ENCODE measurements at regions not wholly inside any gene's neighbourhood (a gene's known extent, or its start where the extent isn't known, plus 50 kb on each side); places are given as distances from the start of the nearest gene placed in this dataset.

DNA sequence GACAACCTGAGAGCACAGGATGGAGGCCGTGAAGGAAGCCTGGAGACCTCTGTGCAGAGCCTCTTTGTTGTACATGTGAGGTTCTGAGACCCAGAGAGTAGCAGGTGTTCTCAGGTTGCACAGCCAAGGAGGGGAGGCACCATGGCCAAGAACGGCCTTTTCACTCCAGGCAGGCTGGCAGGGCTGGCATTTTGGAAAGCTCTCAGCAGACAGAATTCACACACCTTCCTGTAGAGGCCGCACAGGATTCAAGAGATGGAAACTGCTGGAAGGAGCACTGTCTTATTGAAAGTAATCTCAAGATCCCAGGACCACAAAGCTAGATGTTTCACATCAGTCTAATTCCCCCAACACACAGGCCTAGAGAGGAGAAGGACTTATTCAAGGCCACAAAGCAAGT, 52.8 kb upstream of the XPA start:
- H3K9ac ChIP-seq (ENCODE audit: low read depth in 1 of 2, low read length in 2 of 2) = no peak overlapping the region
- DNase-seq (ENCODE audit: low spot score) = peak; percentile 10
- H3K4me1 ChIP-seq (ENCODE audit: control insufficient read depth in 4 of 4, insufficient read depth in 4 of 4, low read length in 3 of 4) = no peaks in the 10 kb centered on the region
- H3K36me3 ChIP-seq (ENCODE audit: control insufficient read depth in 4 of 4, insufficient read depth in 3 of 4, low read depth in 1 of 4, low read length in 3 of 4) = no peaks in the 10 kb centered on the region
- H3K4me3 ChIP-seq (ENCODE audit: low read depth in 1 of 3, low read length in 3 of 3) = no peak overlapping the region
- no peaks in the 10 kb centered on the region for H3K9me3 ChIP-seq (ENCODE audit: control insufficient read depth in 4 of 4, low read length in 3 of 4)
- WGBS = 93% methylated on average over 3 of the region's 3 CpGs
- TF ChIP-seq GABPA (IDR thresholded peaks at IDR 0.05 in 1 of 2, conservative IDR thresholded peaks at IDR 0.05 in 1 of 2) = no peak
- no peak for TF ChIP-seq SP1 (IDR thresholded peaks at IDR 0.05)
- TF ChIP-seq YY1 (IDR thresholded peaks at IDR 0.05) = no peak
- no peak for TF ChIP-seq RAD21 (IDR thresholded peaks at IDR 0.05)
- TF ChIP-seq JUND (IDR thresholded peaks at IDR 0.05) = no peak
- no peak for TF ChIP-seq RXRA (IDR thresholded peaks at IDR 0.05)
- no peak for TF ChIP-seq HNF4A (conservative IDR thresholded peaks at IDR 0.05)
- no peak for TF ChIP-seq TAF1 (conservative IDR thresholded peaks at IDR 0.05)
- TF ChIP-seq, protein P1, sequence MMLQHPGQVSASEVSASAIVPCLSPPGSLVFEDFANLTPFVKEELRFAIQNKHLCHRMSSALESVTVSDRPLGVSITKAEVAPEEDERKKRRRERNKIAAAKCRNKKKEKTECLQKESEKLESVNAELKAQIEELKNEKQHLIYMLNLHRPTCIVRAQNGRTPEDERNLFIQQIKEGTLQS (IDR thresholded peaks at IDR 0.05) = no peak
- TF ChIP-seq, protein P2, sequence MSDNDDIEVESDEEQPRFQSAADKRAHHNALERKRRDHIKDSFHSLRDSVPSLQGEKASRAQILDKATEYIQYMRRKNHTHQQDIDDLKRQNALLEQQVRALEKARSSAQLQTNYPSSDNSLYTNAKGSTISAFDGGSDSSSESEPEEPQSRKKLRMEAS (IDR thresholded peaks at IDR 0.05) = no peak
- TF ChIP-seq, protein P3, sequence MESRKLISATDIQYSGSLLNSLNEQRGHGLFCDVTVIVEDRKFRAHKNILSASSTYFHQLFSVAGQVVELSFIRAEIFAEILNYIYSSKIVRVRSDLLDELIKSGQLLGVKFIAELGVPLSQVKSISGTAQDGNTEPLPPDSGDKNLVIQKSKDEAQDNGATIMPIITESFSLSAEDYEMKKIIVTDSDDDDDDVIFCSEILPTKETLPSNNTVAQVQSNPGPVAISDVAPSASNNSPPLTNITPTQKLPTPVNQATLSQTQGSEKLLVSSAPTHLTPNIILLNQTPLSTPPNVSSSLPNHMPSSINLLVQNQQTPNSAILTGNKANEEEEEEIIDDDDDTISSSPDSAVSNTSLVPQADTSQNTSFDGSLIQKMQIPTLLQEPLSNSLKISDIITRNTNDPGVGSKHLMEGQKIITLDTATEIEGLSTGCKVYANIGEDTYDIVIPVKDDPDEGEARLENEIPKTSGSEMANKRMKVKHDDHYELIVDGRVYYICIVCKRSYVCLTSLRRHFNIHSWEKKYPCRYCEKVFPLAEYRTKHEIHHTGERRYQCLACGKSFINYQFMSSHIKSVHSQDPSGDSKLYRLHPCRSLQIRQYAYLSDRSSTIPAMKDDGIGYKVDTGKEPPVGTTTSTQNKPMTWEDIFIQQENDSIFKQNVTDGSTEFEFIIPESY (IDR thresholded peaks at IDR 0.05) = no peak
- TF ChIP-seq FOXA1 (IDR thresholded peaks at IDR 0.05) = no peak
- TF ChIP-seq HNF4G (IDR thresholded peaks at IDR 0.05) = no peak
- TF ChIP-seq, protein P4, sequence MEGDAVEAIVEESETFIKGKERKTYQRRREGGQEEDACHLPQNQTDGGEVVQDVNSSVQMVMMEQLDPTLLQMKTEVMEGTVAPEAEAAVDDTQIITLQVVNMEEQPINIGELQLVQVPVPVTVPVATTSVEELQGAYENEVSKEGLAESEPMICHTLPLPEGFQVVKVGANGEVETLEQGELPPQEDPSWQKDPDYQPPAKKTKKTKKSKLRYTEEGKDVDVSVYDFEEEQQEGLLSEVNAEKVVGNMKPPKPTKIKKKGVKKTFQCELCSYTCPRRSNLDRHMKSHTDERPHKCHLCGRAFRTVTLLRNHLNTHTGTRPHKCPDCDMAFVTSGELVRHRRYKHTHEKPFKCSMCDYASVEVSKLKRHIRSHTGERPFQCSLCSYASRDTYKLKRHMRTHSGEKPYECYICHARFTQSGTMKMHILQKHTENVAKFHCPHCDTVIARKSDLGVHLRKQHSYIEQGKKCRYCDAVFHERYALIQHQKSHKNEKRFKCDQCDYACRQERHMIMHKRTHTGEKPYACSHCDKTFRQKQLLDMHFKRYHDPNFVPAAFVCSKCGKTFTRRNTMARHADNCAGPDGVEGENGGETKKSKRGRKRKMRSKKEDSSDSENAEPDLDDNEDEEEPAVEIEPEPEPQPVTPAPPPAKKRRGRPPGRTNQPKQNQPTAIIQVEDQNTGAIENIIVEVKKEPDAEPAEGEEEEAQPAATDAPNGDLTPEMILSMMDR (IDR thresholded peaks at IDR 0.05; ENCODE audit: low read depth, low read length, missing input control) = no peak
- TF ChIP-seq EGR1 (IDR thresholded peaks at IDR 0.05; ENCODE audit: low read depth in 2 of 2) = no peak
- no peaks in the 10 kb centered on the region for H3K27me3 ChIP-seq (ENCODE audit: control insufficient read depth in 4 of 4, insufficient read depth in 4 of 4, low read length in 3 of 4)
- no peak overlapping the region for H3K27ac ChIP-seq (ENCODE audit: low read depth in 1 of 2, low read length in 2 of 2)

DNA sequence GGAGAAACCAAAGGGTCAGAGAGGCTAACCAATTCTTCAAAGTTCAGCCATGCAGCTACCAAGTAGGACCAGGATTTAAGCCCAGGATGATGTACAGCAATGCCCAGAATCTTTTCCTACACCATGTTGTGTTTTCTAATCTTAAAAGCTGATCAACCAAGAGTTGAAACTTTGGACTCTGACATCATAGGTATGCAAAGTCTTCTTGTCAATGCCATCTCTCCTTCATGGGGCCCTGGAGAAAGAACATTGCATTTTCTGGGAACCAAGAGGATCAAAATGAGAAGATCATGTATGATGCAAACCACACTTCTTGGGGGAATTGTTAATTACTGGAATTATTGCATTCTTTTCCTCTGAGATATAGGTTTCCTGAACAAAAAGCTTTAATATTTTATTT, 54.4 kb upstream of the XPA start:
- H3K9me3 ChIP-seq (ENCODE audit: control insufficient read depth in 4 of 4, low read length in 3 of 4) = no peaks in the 10 kb centered on the region
- H3K27me3 ChIP-seq (ENCODE audit: control insufficient read depth in 4 of 4, insufficient read depth in 4 of 4, low read length in 3 of 4) = no peaks in the 10 kb centered on the region
- no peak overlapping the region for H3K9ac ChIP-seq (ENCODE audit: low read depth in 1 of 2, low read length in 2 of 2)
- DNase-seq (ENCODE audit: low spot score) = no peak
- no peaks in the 10 kb centered on the region for H3K4me1 ChIP-seq (ENCODE audit: control insufficient read depth in 4 of 4, insufficient read depth in 4 of 4, low read length in 3 of 4)
- H3K4me3 ChIP-seq (ENCODE audit: low read depth in 1 of 3, low read length in 3 of 3) = no peak overlapping the region
- no peak overlapping the region for H3K27ac ChIP-seq (ENCODE audit: low read depth in 1 of 2, low read length in 2 of 2)
- TF ChIP-seq GABPA (IDR thresholded peaks at IDR 0.05 in 1 of 2, conservative IDR thresholded peaks at IDR 0.05 in 1 of 2) (no peak), EGR1 (IDR thresholded peaks at IDR 0.05; ENCODE audit: low read depth in 2 of 2) (no peak), NR2F2 (IDR thresholded peaks at IDR 0.05) (no peak), YY1 (IDR thresholded peaks at IDR 0.05) (no peak), JUND (IDR thresholded peaks at IDR 0.05) (peak in 1 of 2 donors; percentile 39), HNF4G (IDR thresholded peaks at IDR 0.05) (no peak), FOXA2 (IDR thresholded peaks at IDR 0.05) (no peak), HNF4A (conservative IDR thresholded peaks at IDR 0.05) (peak; percentile 24 to 41)
- TF ChIP-seq, protein P2 (IDR thresholded peaks at IDR 0.05) = no peak
- TF ChIP-seq, protein P4 (IDR thresholded peaks at IDR 0.05; ENCODE audit: low read depth, low read length, missing input control) = no peak
- H3K36me3 ChIP-seq (ENCODE audit: control insufficient read depth in 4 of 4, insufficient read depth in 3 of 4, low read depth in 1 of 4, low read length in 3 of 4) = no peaks in the 10 kb centered on the region

Data from liver (tissue), 8 donors.